Activated T-cell treated with anti-CD3 and anti-CD28 coated beads, Interleukin-2, amount 50 U/mL, for 4 hours (primary cell): ENCODE measurements at regions not wholly inside any gene's neighbourhood (a gene's known extent, or its start where the extent isn't known, plus 50 kb on each side); places are given as distances from the start of the nearest gene placed in this dataset.
"Not testable (repeated sequence)": the region's sequence is repeated elsewhere in the genome, so short reads cannot be mapped to it uniquely, and the experiment has no call there.

ENCODE experiments used
- ATAC-seq, 2 donors: fragments of 200-7000 bp; cut with Tn5 transposase; one replicate each; pipeline ENCODE4 v1.10.0; 2021
- DNase-seq: peaks from one replicate; pipeline ENCODE4 v3.0.0-alpha.2; 2020
- H3K27me3 Mint-ChIP-seq: one replicate; pipeline ENCODE4 v1.8.0; 2021; ENCODE audit warnings: low read depth, mixed read lengths
- H3K36me3 Mint-ChIP-seq: one replicate; pipeline ENCODE4 v1.8.0; 2022; ENCODE audit warnings: mixed read lengths; ENCODE audit not compliant: insufficient read depth
- H3K4me1 Mint-ChIP-seq: one replicate; pipeline ENCODE4 v1.8.0; 2021; ENCODE audit warnings: low read depth, mixed read lengths
- H3K4me3 Mint-ChIP-seq: one replicate; pipeline ENCODE4 v1.8.0; 2021; ENCODE audit warnings: mild to moderate bottlenecking, moderate library complexity, mixed read lengths
- H3K9me3 Mint-ChIP-seq: one replicate; pipeline ENCODE4 v1.8.0; 2021; ENCODE audit warnings: mixed read lengths

- H3K9me3 Mint-ChIP-seq, result peaks cover 18% of the 10 kb centered on the region
- ATAC-seq (no peak), DNase-seq (no peak)
- H3K4me1 Mint-ChIP-seq, result no peaks in the 10 kb centered on the region
- H3K4me3 Mint-ChIP-seq, result no peak overlapping the region
- no peaks in the 10 kb centered on the region for H3K27me3 Mint-ChIP-seq
- no peaks in the 10 kb centered on the region for H3K36me3 Mint-ChIP-seq
Measured at GRCh38 chr13:55816976-55817601, 1323.6 kb upstream of the PRR20A start.

DNA sequence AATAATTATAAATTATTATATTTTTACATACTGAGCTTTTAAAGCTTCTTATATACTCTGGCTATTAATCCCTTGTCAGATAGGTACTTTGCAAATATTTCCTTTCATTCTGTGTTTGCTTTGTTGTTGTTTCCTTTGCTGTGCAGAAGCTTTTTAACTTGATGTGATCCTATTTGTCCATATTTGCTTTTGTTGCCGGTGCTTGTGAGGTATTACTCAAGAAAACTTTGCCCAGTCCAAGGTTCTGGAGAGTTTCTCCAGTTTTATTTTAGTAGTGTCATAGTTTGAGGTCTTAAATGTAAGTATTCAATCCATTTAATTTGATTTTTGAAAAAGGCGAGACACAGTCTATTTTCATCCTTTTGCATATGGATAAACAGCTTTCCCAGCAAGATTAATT lies 1319.9 kb upstream of the PRR20A start:
- H3K27me3 Mint-ChIP-seq, result no peaks in the 10 kb centered on the region
- no peak overlapping the region for H3K4me3 Mint-ChIP-seq
- H3K36me3 Mint-ChIP-seq, result no peaks in the 10 kb centered on the region
- peaks cover 14% of the 10 kb centered on the region for H3K9me3 Mint-ChIP-seq
- ATAC-seq (no peak), DNase-seq (no peak)
- H3K4me1 Mint-ChIP-seq, result no peaks in the 10 kb centered on the region

DNA sequence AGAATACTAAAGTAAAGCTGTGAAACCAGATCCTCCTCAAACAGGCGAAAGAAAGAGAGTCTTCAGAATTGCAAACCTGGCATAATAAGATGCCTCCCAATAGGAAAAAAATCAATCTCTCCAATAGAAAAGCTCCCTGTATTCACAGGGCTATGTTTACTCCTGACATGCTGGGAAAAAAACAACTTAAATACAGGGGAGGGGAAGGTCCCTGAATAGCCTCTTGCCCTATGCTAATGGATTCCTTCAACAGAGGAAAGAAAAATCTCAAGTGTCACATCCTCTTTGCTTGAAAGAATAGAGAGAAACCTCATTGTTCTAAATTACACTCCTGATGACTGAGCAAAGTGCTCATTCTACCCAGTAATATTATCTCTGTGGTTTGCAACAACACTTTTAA lies 1271.1 kb upstream of the PRR20A start:
- DNase-seq (no peak), ATAC-seq (no peak)
- Mint-ChIP-seq H3K9me3 (peaks cover 15% of the 10 kb centered on the region), H3K36me3 (no peaks in the 10 kb centered on the region), H3K4me1 (no peaks in the 10 kb centered on the region), H3K27me3 (no peaks in the 10 kb centered on the region), H3K4me3 (no peak overlapping the region)

GRCh38 chr13:55887561-55887960 lies 1253.2 kb upstream of the PRR20A start:
- Mint-ChIP-seq H3K27me3 (no peaks in the 10 kb centered on the region), H3K36me3 (no peaks in the 10 kb centered on the region), H3K9me3 (peaks cover 13% of the 10 kb centered on the region), H3K4me3 (no peak overlapping the region), H3K4me1 (no peaks in the 10 kb centered on the region)
- DNase-seq (no peak), ATAC-seq (no peak)

DNA sequence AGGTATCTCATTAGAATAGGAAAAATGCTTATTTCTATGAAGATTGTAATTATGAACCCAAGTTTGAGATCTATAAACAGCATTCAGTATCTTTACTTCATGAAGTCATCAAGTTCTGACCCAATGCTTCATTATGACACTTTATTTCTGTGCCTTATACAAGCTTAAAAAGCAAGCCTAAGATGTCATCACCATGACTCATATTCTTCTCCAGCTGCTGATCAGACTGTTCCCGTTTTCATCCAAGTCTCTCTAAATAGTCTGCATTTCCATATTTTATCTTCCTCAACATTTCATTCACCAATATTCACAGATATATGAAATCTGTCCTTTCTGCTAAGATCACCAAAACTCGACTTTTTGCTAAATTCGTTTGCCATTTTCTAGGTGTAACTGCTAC lies 1247.2 kb upstream of the PRR20A start:
- peaks cover 21% of the 10 kb centered on the region for H3K9me3 Mint-ChIP-seq
- H3K4me3 Mint-ChIP-seq, result no peak overlapping the region
- no peaks in the 10 kb centered on the region for H3K4me1 Mint-ChIP-seq
- no peak for DNase-seq
- no peaks in the 10 kb centered on the region for H3K27me3 Mint-ChIP-seq
- ATAC-seq, result no peak
- no peaks in the 10 kb centered on the region for H3K36me3 Mint-ChIP-seq

DNA sequence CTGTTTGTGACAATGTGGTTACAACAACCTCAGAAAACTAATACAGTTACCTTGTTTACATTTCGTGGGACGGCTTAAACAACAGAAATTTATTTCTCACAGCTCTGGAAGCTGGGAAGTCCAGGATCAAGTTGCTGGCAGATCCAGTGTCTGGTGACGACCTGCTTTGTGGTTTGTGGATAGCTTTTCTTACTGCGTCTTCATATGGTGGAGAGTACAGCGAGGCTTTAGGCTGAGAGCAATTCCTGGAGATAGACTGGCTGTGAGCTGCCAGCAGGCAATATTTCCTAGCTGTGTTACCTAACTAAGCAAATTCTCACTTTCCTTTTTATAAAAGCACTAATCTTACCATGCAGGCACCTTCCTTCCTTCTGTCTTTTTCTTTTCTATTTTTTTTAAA lies 1203.5 kb upstream of the PRR20A start:
- ATAC-seq (no peak), DNase-seq (no peak)
- Mint-ChIP-seq H3K4me1 (no peaks in the 10 kb centered on the region), H3K36me3 (no peaks in the 10 kb centered on the region), H3K9me3 (peaks cover 27% of the 10 kb centered on the region), H3K4me3 (no peak overlapping the region), H3K27me3 (no peaks in the 10 kb centered on the region)

DNA sequence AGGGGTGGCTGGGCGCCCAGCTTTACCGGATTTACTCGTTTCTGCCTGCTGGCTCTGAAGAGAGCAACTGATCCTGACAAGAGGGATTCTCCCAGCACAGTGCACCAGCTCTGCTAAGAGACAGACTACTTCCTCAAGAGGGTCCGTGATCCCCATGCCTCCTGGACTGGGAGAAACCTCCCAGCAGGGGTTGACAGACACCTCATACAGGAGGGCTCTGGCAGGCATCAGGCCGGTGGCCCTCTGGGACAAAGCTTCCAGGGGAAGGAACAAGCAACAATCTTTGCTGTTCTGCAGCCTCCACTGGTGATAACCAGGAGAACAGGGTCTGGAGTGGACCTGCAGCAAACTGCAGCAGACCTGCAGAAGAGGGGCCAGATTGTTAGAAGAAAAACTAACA lies 1192.5 kb upstream of the PRR20A start:
- Mint-ChIP-seq H3K4me1 (no peaks in the 10 kb centered on the region), H3K27me3 (no peaks in the 10 kb centered on the region), H3K4me3 (no peak overlapping the region), H3K9me3 (peaks cover 28% of the 10 kb centered on the region), H3K36me3 (no peaks in the 10 kb centered on the region)
- ATAC-seq (no peak), DNase-seq (no peak)

DNA sequence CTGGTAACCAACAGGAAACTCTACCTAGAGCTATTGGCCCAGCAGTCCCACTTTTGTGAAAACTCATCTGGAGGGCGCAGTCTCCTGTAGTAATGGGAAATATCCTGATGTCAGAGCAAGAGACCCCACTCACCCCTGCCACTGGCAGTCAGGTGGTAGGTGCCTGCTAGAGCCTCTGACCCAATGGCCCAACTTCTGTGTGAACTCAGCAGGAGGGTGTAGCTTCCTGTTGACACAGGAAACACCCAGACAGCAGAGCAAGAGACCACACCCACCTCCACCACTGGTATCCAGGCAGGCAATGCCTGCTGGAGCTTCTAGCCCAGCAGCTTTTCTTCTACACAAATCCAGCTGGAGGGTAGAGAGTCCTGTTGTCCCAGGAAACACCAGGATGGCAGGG lies 1176.8 kb upstream of the PRR20A start:
- H3K27me3 Mint-ChIP-seq, result no peaks in the 10 kb centered on the region
- no peak for DNase-seq
- no peaks in the 10 kb centered on the region for H3K4me1 Mint-ChIP-seq
- ATAC-seq, result no peak
- H3K4me3 Mint-ChIP-seq, result no peak overlapping the region
- no peaks in the 10 kb centered on the region for H3K36me3 Mint-ChIP-seq
- H3K9me3 Mint-ChIP-seq, result peaks cover 34% of the 10 kb centered on the region

DNA sequence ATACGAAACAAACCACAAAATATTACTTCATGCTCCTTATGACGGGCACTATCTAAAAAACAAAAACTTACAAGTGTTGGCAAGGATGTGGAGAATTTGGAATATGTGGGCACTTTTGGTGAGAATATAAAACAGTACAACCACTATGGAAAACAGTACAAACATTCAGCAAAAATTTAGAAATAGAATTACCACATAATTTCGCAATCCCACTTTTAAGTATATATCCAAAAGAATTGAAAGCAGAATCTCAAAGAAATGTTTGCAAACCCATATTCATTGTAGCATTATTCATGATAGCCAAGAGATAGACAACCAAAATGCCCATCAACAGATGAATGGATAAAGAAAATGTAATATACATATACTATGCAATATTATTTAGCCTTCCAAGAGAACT lies 1173.7 kb upstream of the PRR20A start:
- H3K4me3 Mint-ChIP-seq, result no peak overlapping the region
- DNase-seq (no peak), ATAC-seq (no peak)
- H3K9me3 Mint-ChIP-seq, result peaks cover 26% of the 10 kb centered on the region
- no peaks in the 10 kb centered on the region for H3K36me3 Mint-ChIP-seq
- H3K27me3 Mint-ChIP-seq, result no peaks in the 10 kb centered on the region
- no peaks in the 10 kb centered on the region for H3K4me1 Mint-ChIP-seq

DNA sequence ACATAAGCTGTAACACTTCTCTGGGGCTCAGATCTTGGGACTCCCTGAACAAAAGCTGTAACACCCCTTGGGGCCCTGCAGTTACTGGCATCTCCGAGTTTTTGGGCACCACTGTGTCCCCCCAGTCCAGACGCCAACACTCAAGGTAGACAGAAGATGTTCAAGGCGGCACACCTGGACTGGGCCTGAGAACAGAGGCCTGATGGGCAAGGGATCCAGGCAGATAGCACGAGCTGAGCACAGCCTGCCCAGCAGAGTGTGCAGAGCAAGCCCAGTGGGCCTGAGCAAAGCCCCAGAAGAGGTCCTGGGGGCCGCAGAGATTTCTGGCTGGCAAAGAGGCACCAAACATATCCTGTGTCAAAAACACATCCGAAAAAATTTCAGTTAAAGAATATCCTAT lies 1163.3 kb upstream of the PRR20A start:
- DNase-seq, result no peak
- Mint-ChIP-seq H3K9me3 (peaks cover 5% of the 10 kb centered on the region), H3K4me1 (no peaks in the 10 kb centered on the region), H3K4me3 (no peak overlapping the region), H3K36me3 (no peaks in the 10 kb centered on the region), H3K27me3 (no peaks in the 10 kb centered on the region)
- ATAC-seq, result no peak

DNA sequence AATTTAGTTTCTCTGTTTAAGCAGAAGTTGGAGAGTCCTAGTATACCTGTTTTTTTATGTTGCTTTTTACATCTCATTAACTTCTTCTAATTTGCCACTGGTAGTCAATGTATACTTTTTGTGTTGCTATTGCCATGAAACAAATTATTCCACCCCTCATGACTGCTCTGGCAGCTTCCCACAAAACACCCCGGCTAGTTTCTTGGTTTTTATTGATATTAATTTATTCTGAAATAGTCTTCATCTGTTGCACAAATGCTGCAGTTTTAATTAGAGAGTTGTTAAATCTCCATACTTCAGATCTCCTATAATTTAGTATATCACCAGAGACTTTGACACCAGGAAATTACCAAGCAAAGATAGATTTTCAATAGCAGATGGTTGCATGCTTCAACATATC lies 1159.3 kb upstream of the PRR20A start:
- Mint-ChIP-seq H3K4me1 (no peaks in the 10 kb centered on the region), H3K36me3 (no peaks in the 10 kb centered on the region), H3K4me3 (no peak overlapping the region), H3K9me3 (peaks cover 5% of the 10 kb centered on the region), H3K27me3 (no peaks in the 10 kb centered on the region)
- ATAC-seq, result no peak
- DNase-seq, result no peak

- ATAC-seq, H3K36me3 Mint-ChIP-seq, H3K9me3 Mint-ChIP-seq, DNase-seq, H3K27me3 Mint-ChIP-seq, H3K4me1 Mint-ChIP-seq, H3K4me3 Mint-ChIP-seq: not testable (repeated sequence)
Measured at GRCh38 chr13:55984026-55984425, 1156.7 kb upstream of the PRR20A start.

- no peak overlapping the region for H3K4me3 Mint-ChIP-seq
- H3K36me3 Mint-ChIP-seq, result no peaks in the 10 kb centered on the region
- DNase-seq (no peak), ATAC-seq (no peak)
- peaks cover 10% of the 10 kb centered on the region for H3K9me3 Mint-ChIP-seq
- H3K4me1 Mint-ChIP-seq, result no peaks in the 10 kb centered on the region
- no peaks in the 10 kb centered on the region for H3K27me3 Mint-ChIP-seq
Measured at GRCh38 chr13:55990631-55991030, 1150.1 kb upstream of the PRR20A start.

DNA sequence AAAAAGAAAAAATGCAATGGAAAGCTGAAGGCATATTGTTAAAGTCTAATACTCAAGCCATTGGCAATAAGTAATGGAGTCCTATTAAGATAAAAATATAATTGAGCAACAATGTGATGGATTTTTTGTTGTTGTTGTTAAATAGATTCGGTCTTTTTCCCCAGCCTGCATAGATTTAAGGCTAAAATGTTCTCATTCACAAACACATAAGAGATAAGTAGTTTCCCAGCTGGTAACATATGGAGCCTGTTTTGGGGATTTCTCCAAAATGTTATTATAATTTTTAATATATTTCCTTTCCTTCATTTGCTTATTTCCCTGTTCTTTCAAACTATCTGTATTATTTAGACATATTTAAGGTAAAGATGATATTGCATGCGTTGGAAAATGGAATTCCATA lies 1149.1 kb upstream of the PRR20A start:
- Mint-ChIP-seq H3K36me3 (no peaks in the 10 kb centered on the region), H3K4me3 (no peak overlapping the region), H3K9me3 (peaks cover 10% of the 10 kb centered on the region), H3K27me3 (no peaks in the 10 kb centered on the region), H3K4me1 (no peaks in the 10 kb centered on the region)
- ATAC-seq (no peak), DNase-seq (no peak)

DNA sequence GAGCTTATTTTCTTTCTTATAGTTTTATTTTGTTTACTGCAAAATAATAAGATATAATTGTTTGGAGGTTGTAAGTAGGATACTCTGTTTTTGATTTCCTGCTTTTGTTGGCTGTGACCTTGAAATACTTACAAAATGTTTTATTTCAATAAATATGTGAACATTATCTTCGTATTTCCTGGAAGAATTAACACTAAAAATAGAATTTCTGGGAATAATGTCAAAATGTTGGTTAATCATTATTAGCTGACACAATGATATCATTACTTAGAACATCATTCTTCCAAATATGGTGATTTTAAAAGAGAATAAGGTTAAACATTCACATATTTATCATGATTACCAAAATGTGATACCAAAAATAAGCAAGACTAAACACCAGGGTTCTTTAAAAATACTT lies 1148.6 kb upstream of the PRR20A start:
- Mint-ChIP-seq H3K4me1 (no peaks in the 10 kb centered on the region), H3K9me3 (peaks cover 10% of the 10 kb centered on the region), H3K36me3 (no peaks in the 10 kb centered on the region), H3K4me3 (no peak overlapping the region), H3K27me3 (no peaks in the 10 kb centered on the region)
- no peak for ATAC-seq
- DNase-seq, result no peak

DNA sequence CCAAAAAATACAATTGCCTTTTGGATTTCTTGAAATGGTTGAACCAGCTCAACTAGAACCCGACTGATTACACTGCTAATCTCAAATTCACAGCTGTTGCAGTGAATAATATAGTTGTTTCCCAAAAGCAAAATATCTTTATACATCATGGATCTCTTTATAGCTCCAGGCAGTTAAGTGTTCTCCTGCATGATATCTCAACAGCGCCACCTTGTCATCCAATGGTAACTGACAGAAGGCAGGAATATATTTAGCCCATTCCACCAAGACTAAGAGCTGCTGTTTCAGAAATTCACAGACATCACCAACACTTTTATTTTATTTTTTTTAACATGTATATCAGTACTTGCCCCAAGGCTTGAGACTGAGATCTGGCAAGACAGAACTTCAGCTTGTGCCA lies 1141.0 kb upstream of the PRR20A start:
- H3K27me3 Mint-ChIP-seq, result no peaks in the 10 kb centered on the region
- no peaks in the 10 kb centered on the region for H3K36me3 Mint-ChIP-seq
- DNase-seq (no peak), ATAC-seq (no peak)
- H3K4me3 Mint-ChIP-seq, result no peak overlapping the region
- H3K4me1 Mint-ChIP-seq, result no peaks in the 10 kb centered on the region
- H3K9me3 Mint-ChIP-seq, result peaks cover 17% of the 10 kb centered on the region
